D341Med (cell line): ENCODE measurements at regions not wholly inside any gene's neighbourhood (a gene's known extent, or its start where the extent isn't known, plus 50 kb on each side); places are given as distances from the start of the nearest gene placed in this dataset.

ENCODE experiments used
- DNase-seq: peaks from one replicate; pipeline ENCODE4 v3.0.0; 2012; ENCODE audit warnings: low spot score

DNA sequence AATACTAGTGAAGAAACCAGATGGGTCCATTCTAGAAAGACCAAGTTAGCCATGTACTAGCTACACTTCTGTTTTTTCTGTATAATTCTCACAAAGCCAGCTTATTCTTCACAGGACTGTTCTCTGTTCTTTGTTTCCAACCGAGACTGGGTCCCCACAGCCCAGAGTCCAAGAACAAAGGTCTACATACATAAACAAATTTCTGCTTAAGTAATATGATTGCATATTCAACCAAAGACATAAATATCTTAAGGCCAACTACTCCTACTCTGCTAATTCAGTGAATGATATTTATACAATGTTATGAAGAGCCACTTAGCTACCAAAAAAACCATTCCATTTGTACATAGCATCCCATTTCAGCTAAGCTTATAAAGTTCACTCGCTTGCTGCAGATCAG, 299.8 kb upstream of the CCDC54 start:
- DNase-seq, result no peak

DNA sequence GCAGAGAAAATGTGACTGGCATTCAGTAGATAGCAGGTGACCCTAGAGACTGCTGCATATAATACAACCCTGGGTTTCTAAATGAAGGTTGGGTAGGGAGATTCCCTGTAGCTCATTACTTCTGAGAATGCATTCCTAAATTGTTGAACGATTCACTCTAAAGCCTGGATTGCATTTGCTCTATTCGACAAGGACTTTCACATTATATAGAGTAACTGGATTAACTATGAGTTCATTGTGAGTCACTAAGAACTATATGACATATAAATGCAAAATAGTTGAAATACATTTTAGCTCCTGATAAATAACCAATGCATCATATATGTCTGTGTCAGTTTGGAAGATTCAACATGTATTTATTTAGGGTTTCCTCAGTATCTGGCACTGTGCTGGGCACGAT, 294.7 kb upstream of the CCDC54 start:
- no peak for DNase-seq

DNA sequence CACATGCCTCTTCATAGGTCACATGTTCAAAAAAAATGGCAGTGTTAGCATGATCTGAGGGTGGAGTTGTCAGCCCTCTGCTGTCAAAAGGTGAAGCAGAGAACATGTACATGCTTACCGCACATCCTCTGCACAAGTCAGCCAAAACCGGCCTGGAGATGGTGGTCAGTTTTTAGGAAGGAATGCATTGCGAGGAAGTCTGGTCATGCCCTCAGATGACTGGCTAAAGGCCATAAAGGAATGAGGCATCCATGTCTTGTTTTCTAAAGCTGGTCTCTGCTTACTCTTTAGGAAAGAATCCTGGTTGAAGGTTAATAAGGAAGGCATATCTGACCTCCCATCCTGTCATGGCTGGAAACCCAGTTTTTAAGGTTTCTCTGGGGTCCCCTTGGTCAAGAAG, 292.0 kb upstream of the CCDC54 start:
- DNase-seq, result no peak

DNA sequence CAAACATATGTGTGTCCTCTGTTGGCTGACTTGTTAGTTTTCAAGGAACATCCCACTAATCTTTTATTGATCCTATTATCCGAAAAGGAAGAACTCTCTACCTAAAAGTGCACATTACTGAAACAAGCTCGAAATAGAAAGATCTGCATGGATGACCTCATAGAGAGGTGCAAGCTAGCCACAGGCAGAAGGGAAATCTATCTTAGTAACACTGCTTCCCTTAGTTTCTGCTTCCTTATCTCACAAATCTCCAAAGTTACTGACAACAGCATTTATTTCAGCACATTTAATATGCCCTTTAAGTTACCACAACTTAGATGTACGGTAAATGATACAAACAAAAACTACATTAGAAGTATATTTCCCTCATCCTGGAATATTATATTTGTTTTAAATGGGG, 285.1 kb upstream of the CCDC54 start:
- no peak for DNase-seq

DNA sequence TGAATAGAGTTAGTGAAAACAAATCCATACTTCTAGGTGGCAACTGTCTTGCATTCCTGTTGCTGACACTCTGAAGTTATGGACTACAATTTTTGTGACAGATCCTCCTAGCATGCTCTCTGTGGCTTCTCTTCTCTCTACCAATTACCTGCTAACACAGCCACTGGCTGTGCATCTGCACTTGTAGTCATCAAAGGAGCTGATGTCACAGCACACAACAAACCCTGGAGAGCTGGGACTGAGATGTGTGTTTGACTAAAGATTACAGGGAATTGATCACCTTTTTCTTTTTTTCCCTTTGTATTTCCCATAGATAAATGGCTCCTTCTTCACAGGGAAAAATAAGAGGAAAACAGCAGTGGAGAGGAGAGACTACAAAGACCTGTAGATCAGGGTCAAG, 278.4 kb upstream of the CCDC54 start:
- no peak for DNase-seq

DNA sequence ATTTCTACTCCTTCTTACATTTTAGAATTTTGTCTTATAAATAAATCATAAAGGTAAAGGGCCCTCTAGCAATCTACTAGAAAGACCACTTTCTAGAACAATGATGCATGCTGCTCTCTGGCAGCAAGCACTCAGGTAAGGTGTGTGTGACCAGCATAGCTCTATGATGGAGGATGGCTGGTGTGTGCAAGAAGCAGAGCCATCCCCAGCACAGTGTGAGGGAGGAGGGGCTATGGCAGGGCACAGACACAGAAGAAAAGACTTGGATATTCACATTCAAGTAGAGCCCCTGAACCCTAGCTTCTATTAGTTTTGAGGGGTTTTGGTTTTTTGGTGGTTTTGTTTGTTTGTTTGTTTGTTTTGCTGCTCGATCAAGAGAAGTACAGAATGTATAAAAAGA, 277.1 kb upstream of the CCDC54 start:
- no peak for DNase-seq

DNA sequence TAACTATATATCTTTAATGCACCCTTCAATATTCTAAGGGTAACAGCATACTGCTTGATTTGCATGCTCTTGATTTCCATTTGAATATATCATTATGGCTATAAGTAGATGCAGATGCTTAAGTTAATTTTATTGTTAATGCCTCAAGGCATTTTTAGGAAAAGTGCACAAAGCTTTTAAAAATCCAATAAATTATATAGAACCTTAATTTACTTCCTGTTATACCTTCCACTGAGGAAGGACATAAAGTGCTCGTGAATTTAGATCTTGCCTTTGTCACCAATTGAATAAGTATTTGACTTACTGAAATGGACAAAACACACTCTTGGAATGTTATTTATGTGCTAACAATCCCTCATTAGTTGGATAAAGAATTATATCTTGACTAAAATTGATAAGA, 276.7 kb upstream of the CCDC54 start:
- DNase-seq, result no peak

DNA sequence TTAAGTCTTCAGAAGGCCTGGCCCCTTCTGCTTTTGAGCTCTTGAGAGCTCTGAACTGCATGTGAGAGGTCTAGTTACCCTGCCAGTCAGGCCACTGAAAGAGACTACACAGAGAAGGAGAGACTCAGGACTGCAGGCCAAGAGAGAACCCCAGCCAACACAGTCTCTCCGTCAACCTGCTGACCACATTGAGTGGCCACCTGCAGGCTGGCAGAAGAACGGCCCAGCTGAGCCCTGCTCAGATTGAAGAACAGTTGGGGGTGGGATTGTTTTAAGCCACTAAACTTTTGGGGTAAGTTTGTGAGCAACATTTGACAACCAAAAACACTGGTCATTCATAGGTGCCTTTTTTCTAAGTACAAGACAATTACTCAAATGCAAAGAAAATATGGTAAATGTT, 273.5 kb upstream of the CCDC54 start:
- no peak for DNase-seq

DNA sequence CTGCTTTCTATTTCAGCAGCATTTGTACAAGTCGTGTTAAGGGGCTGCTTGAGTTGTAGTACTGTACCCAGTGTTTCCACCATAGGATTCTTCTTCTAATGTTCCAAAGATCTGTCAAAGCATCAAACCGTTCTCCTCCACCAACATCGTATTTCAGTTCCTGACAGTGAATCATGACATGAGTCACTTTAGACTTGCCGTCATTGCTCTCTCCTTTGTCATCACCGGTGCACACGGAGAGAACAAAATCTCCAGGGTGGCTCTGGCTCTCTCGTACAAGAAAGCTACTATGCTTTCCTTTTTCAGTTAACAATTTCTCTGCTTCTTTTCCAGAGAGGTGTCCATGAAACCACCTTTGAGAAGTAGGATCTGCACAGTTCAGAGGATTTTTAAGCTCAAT, 270.9 kb upstream of the CCDC54 start:
- DNase-seq, result no peak

DNA sequence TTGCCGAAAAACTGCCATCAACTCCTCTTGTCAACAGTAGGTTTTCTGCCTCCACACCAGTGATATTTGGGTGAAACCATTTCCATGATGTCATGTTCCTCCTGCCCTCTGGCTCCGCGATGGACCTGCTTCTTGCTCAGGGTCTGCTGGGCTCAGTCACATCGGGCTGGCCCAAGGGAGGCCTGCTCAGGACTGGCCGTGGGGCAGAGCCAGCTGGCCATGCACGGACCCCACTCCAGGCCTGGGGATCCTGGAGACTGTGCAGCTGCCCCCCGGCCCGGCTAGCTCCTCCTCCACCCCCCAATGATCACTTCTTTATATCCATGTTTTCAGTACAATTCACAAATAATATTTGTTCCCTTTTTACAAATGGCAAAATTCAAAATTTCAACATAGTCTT, 270.3 kb upstream of the CCDC54 start:
- no peak for DNase-seq

DNA sequence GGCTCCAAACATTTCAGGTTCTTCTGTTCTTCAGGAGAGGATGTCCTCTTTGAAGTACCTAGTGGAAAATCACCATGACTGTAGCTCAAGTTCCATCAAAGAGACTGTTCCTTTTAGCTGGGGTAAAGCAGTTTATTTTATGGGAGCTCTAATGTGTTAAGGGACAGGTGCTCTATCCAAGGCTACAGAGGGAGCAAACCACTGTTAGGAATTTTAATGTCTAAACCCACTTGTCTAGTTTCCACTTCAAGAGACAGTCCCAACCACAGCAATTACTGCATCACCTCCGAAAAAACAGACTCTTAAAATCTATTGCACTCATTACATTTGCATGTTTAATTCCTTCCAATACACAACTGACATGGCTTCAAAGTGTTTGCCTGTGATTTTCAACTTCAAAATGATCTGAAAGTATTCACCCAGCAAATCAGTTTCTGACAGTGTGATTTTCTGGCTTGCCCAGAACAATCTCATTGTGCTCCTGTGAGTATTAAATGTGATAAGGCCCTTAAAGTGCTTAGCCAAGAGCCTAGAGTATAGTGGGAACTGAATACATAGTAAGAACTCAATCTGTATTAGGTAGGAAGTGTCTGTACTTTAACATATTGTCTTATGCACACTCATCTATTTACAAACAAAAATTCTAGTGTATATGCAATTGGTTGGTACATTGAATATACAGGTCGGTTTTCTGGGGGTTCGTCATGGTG, 266.5 kb upstream of the CCDC54 start:
- no peak for DNase-seq

DNA sequence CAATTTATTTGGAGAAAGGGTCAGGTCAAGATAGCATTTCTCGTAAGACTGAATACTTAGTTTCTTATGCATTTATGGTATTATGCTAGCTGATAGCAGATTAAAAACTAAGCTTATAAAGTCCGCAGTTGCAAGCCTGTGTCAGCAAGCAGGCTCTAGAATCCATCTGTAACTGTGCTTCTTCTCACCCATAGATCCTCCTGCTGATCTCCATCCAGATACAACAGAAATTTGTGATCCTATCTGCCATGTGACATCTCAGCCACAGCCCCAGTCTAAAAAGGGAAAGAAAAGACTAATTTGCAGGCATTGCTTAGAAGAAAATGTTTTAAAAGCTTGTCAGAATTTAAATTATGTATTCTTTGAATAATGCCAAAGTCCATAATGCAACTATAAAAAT, 265.4 kb upstream of the CCDC54 start:
- peak; percentile 41 for DNase-seq

DNA sequence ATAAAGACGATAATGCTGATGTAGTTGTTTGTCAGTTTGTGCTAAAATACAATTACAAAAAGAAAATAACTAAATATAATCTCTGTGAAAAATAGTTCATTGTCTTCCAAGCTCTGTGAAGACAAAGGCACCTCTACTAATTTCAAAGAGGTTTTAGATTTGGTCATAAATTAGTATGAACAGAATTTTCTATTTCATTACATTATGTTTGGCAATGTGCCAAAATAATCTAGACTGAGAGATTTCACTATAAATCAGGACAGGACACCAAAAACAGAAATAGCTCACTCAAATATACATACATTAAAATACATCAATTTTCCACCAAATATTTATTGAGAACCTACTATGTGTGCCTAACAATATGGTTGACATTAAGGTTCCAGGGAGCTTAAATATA, 264.9 kb upstream of the CCDC54 start:
- no peak for DNase-seq

DNA sequence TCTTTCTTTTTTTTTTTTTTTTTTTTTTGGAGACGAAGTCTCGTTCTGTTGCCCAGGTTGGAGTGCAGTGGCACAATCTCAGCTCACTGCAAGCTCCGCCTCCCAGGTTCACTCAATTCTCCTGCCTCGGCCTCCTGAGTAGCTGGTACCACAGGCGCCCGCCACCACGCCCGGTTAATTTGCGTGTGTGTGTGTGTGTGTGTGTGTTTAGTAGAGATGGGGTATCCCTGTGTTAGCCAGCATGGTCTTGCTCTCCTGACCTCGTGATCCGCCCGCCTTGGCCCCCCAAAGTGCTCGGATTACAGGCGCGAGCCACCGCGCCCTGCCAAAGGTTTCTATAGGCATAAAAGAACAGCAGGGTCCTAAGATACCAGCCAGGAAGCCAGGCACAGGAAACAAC, 261.0 kb upstream of the CCDC54 start:
- no peak for DNase-seq

DNA sequence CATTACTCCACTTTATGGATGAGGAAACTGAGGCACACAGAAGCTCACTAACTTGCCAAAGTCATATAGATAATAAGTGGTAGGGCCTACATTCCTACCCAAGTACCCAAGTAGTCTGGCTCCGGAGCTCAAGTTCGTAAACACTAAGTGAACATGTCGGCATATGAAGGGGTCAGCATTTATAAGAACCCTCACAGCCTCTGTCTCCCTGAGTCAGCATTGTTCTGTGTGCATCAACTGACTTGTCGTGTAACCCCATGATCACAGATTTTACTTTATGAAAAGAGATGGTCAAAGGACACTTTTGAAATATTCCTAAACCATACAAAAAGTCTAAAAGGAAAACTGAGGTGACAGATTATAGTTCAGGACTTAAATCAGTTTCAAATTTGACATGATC, 260.1 kb upstream of the CCDC54 start:
- no peak for DNase-seq

DNA sequence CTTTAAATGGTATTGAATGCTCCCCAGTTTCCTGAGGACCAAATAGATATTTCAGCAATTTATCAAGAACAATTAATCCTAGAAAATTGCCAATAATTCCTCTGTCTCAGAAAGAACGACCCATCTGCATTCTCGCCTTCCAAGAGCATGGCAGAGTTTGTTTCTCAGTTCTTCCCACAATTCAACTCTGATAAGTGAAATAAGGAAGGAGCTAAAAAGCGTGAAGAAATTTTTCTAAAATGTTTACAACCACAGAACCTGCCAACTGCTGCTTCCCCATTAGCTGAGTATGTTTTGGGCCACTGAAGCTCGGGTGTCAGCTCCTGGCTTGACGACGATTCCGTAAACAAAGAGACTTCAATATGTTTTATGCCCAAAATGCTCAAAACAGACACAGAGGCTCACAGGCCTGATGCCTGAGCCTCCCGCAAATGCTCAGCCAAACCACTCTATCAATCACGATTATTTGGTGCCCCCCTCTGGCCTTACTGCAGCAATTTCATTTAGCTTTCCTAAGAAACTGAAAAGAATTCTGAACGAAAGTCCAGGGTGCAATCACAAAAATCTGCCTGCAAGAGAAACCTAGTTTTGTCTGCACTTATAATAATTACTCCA, 259.2 kb upstream of the CCDC54 start:
- peak; percentile 77 for DNase-seq

DNA sequence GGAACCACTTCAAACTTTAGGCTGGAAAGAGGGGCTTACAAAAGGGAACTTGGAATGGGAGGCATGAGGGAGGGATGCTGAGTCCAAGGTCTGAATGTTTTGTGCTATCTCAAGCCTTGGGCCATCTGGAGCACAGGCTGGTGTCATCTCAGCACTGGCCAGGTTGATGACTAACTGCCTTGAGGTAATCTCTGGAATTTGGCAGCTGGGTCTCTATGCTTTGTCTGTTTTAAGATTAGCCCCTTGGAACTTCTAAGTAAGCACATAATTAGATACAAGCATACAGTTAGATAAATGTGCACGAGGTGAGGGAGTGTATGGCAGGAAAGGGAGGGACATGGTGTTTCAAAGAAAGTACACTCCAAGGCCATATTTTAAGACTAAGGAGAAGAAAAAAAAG, 252.4 kb upstream of the CCDC54 start:
- peak; percentile 66 for DNase-seq

DNA sequence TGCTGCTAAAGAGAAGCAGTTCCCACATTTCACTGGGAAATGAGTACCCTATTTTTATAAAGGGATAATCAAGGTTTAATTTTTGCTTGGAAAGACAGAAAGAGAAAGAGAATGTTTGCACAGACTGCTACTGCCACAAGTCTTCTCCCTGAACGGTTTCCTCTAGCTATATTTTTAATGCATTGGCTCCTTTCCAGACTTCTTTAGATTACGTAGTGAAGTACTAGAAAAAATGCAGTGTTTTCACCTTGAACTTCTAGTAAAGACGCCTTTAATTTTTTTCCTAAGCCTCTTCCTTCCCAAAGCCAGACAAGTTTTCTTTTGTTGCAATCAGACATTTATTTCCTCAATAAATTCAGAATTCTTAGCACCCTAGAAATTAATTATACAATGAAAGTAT, 248.3 kb upstream of the CCDC54 start:
- DNase-seq, result no peak

DNA sequence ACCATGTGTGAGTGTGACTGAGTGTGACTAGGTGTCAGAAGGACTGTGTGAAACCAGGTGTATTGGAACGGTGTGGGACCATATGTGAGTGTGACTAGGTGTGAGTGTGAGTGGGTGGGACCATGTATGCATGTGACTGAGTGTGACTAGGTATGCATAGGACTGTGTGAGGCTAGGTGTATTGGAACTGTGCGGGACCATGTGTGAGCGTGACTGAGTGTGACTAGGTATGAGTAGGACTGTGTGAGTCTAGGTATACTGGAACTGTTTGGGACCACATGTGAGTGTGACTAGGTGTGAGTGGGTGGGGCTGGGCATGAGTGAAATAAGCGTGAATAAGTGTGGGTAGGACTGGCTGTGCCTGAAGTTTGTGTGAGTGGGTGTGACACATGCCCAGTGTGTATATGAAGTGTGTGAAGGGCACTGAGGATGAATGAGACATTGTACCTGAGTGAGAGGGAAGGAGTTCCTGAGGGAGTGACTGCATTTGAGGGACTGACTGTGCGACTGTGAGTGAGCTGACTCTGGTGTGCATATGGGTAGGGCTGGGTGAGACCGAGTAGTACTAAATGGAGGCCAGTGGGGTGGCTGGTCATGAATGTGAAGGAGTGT, 247.0 kb upstream of the CCDC54 start:
- no peak for DNase-seq

DNA sequence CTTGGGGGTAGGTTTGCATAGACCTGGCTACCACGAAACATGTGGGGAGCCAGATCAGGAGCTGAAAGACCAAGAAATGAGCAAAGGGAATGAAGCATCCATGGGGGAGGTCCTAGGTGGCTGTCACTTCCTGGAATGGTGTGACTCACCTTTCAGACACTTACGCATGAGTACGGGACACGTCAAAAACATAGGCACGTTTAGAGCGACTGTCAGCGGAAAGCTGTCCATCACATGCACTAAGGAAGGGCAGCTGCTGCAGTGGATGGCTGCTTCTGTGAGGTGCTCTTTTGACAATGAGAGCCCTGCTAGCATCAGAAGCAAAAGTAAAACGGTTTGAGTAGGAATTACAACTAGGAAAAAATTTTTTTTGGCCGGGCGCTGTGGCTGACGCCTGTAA, 244.6 kb upstream of the CCDC54 start:
- no peak for DNase-seq

DNA sequence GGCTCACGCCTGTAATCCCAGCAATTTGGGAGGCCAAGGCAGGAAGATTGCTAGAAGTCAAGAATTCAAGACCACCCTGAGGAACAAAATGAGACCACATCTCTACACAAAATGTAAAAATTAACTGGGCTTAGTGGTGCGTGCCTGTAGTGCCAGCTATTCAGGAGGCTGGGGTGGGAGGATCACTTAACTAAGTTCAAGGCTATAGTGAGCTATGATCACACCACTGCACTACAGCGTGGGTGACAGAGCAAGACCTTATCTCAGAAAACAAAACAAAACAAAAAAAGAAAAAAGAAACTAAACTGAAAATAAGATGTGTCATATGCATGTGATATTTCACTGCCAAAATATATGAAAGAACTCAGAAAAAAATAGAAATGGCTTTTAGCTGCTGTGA, 243.3 kb upstream of the CCDC54 start:
- no peak for DNase-seq

DNA sequence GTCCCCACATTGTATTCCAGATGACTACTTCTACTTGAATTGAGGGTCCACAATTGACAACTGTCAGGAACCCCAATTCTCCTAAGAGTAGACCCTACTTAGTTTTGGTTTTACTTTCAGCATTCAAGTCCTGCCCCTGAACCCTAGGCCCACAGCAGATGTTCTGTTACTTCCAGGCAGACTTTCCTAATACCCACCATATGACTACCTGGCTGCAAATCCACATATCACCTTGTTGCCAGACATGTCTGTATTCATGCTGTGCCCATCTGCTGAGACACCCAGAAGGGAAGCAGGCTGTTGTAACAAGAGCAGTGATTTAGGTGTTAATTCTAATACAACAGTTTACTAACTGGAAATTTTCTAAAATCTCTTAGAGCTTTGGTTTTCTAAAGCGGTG, 235.1 kb upstream of the CCDC54 start:
- DNase-seq, result peak; percentile 25

DNA sequence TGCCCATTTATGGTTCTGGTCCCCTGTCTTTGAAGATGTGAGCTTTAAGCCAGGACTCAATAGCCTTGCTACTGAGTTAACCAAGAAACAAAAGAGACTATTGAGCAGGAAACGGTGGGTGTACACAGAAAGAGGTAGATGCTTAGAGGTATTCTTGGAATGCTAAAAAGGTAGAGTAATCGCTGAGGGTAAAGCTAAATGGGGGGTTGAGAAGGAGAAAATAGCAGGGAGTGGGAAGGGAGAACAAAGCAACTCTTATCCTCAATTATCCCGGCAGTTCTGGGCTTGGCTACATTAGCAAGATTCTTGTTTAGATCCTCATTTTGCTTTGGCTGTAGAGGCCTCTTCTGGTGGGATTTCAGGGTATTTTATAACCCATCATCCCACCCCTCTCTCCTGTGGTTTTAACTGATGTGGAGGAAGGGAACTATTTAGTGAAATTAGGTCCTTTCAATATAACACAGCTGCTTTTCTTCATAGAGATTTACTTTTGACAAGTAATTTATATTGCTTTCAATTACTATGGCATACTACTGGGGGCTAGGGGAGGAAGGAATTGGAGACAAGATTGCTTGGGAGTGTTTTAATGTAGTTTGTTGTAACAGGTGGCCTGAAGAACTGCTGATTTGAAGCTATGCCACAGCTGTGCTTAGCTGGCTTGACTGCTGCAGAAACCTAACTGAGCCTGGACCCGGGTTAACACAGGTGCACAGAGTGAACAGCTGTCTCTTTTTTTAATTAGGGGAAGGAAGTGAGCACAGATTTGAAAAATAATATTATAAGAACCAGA, 234.3 kb upstream of the CCDC54 start:
- DNase-seq, result no peak
